ENCODE measurements at regions not wholly inside any gene's neighbourhood (a gene's known extent, or its start where the extent isn't known, plus 50 kb on each side); places are given as distances from the start of the nearest gene placed in this dataset.

DNA sequence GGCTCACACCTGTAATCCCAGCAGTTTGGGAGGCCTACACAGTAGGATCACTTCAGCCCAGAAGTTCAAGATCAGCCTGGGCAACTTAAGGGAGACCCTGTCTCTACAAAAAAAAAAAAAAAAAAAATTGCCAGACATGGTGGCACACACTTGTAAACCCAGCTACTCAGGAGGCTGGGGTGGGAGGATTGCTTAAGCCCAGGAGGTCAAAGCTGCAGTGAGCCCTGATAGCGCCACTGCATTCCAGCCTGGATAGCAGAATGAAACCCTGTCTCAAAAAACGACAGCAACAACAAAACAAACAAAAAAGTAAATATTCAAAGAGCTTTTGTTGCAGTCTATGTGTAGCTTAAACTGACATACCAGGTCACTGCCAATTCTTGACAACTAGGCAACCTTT lies 63.1 kb upstream of the TANK start:
- no peak for DNase-seq (ENCODE audit: low spot score in 2 of 2, unreplicated experiment in 2 of 2)
- H3K27me3 Mint-ChIP-seq (ENCODE audit: low read depth), result no peaks in the 10 kb centered on the region
- H3K27ac Mint-ChIP-seq, result no peak overlapping the region
- no peak overlapping the region for H3K4me3 Mint-ChIP-seq
- TF ChIP-seq, protein P1, sequence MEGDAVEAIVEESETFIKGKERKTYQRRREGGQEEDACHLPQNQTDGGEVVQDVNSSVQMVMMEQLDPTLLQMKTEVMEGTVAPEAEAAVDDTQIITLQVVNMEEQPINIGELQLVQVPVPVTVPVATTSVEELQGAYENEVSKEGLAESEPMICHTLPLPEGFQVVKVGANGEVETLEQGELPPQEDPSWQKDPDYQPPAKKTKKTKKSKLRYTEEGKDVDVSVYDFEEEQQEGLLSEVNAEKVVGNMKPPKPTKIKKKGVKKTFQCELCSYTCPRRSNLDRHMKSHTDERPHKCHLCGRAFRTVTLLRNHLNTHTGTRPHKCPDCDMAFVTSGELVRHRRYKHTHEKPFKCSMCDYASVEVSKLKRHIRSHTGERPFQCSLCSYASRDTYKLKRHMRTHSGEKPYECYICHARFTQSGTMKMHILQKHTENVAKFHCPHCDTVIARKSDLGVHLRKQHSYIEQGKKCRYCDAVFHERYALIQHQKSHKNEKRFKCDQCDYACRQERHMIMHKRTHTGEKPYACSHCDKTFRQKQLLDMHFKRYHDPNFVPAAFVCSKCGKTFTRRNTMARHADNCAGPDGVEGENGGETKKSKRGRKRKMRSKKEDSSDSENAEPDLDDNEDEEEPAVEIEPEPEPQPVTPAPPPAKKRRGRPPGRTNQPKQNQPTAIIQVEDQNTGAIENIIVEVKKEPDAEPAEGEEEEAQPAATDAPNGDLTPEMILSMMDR (IDR thresholded peaks at IDR 0.05; ENCODE audit: unreplicated experiment), result no peak
- H3K36me3 Mint-ChIP-seq, result peaks cover 4% of the 10 kb centered on the region
- H3K4me1 Mint-ChIP-seq, result peaks cover 33% of the 10 kb centered on the region
- peaks cover 6% of the 10 kb centered on the region for H3K9me3 Mint-ChIP-seq

DNA sequence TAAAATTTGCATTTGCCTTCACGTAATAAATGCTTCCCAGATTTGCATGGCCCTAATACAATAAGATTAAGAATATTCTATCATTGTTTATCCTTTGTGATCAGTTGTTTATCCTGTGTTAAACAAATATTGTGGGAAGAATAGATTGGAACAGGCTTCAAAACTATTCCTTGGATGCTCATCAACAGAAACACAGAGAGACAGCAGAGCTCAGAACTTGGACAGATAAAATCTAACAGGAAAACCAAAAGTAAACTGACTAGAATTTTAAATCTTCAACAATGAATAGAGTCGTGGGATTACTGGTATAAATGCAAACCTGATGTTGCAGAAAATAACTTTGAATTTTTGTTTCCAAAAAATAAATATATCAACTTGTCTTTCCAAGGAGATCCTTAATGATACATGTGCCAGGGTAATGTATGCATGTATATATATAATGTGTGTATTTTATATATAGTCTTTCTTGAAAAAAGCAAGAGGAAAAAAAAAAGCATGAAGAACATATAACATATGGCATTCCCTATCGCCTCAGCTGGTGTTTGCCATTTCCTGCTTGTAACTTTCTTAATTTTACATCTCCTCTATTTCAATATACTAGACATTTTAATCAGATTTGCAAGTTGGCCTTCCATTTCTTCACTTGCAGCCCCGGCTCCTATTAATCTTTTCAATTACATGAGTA lies 59.9 kb upstream of the TANK start:
- H3K4me3 Mint-ChIP-seq, result no peak overlapping the region
- peaks cover 4% of the 10 kb centered on the region for H3K36me3 Mint-ChIP-seq
- no peak overlapping the region for H3K27ac Mint-ChIP-seq
- H3K4me1 Mint-ChIP-seq, result peaks cover 53% of the 10 kb centered on the region
- H3K27me3 Mint-ChIP-seq (ENCODE audit: low read depth), result no peaks in the 10 kb centered on the region
- no peak for DNase-seq (ENCODE audit: low spot score in 2 of 2, unreplicated experiment in 2 of 2)
- H3K9me3 Mint-ChIP-seq, result peaks cover 6% of the 10 kb centered on the region
- TF ChIP-seq, protein P1 (IDR thresholded peaks at IDR 0.05; ENCODE audit: unreplicated experiment), result no peak

DNA sequence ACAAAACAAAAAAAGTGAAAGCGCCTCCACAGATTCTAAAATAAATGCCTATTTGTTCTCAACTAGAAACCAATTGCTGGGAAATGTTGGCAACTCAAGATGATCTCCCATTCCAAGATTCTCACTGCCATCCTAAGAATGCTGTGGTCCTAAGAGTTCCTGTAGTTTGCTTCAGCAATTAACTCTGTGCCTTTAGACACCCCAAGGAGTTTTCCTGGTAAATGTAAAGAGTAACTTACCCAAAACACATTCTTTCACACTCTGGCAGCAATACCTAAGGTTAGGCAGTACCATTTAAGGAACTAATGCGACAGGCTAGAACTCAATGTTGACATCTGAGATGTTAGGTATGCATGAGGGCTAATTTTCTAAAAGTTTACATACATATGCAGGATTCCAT lies 58.8 kb upstream of the TANK start:
- TF ChIP-seq, protein P1 (IDR thresholded peaks at IDR 0.05; ENCODE audit: unreplicated experiment), result no peak
- no peaks in the 10 kb centered on the region for H3K27me3 Mint-ChIP-seq (ENCODE audit: low read depth)
- peaks cover 4% of the 10 kb centered on the region for H3K36me3 Mint-ChIP-seq
- H3K9me3 Mint-ChIP-seq, result peaks cover 6% of the 10 kb centered on the region
- DNase-seq (ENCODE audit: low spot score in 2 of 2, unreplicated experiment in 2 of 2), result no peak
- H3K27ac Mint-ChIP-seq, result no peak overlapping the region
- no peak overlapping the region for H3K4me3 Mint-ChIP-seq
- peaks cover 48% of the 10 kb centered on the region for H3K4me1 Mint-ChIP-seq

DNA sequence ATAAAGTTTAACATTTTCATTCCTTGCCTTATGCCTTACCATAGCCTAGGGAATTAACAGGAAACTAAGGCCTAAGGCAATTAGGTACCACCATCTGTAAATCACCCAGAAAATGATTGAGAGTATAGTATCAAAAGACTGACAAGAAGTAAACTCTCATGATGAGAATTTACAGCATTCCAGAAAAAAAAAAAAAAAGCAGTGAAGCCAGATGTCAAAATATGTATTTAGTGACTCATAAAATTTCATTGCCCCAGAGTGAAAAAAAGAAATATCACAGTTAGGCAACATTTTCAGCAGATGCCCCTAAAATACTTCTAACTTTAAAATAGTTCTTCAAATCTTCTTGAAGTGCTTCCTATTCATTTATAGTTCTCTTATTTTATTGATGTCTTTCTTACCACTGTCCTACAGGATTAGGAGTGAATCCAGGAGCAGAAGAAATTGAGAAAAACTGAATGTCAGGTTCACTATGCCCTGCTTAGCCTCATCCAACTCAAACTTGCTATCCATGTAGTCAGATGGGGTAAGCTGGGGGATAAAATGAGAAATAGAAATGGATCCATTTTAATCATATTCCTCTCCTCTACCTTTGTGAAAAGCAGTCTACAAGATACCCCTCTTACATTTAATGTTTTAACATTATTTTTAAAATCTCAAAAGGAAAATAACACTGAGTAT lies 57.3 kb upstream of the TANK start:
- Mint-ChIP-seq H3K27ac (peak overlapping the region; percentile 44), H3K4me3 (no peak overlapping the region), H3K27me3 (ENCODE audit: low read depth) (no peaks in the 10 kb centered on the region), H3K36me3 (peaks cover 4% of the 10 kb centered on the region), H3K4me1 (peaks cover 60% of the 10 kb centered on the region), H3K9me3 (peaks cover 6% of the 10 kb centered on the region)
- TF ChIP-seq, protein P1 (IDR thresholded peaks at IDR 0.05; ENCODE audit: unreplicated experiment), result no peak
- DNase-seq (ENCODE audit: low spot score in 2 of 2, unreplicated experiment in 2 of 2), result no peak

DNA sequence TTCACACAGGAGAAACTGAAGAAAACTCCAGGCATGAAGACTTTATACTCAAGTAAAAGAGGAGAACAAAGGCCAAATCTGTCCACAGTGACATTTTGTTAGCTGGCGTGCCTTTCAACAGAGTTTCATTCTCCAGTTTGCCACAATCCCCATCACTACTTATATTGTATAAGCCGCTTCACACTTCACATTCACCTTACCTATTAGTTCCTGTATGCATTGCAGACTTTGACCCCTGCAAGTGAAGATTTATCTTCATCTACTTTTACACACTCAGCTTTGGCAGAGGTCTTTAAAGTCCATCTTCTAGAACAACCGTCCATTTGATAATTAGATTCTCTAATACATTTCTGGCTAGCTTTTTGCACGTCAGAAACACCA lies 56.8 kb upstream of the TANK start:
- peaks cover 3% of the 10 kb centered on the region for H3K9me3 Mint-ChIP-seq
- H3K27ac Mint-ChIP-seq, result no peak overlapping the region
- H3K4me1 Mint-ChIP-seq, result peaks cover 64% of the 10 kb centered on the region
- no peaks in the 10 kb centered on the region for H3K27me3 Mint-ChIP-seq (ENCODE audit: low read depth)
- DNase-seq (ENCODE audit: low spot score in 2 of 2, unreplicated experiment in 2 of 2), result no peak
- no peak overlapping the region for H3K4me3 Mint-ChIP-seq
- TF ChIP-seq, protein P1 (IDR thresholded peaks at IDR 0.05; ENCODE audit: unreplicated experiment), result no peak
- peaks cover 2% of the 10 kb centered on the region for H3K36me3 Mint-ChIP-seq
